Urinary bladder (tissue), 3 donors: ENCODE measurements at regions not wholly inside any gene's neighbourhood (a gene's known extent, or its start where the extent isn't known, plus 50 kb on each side); places are given as distances from the start of the nearest gene placed in this dataset.

Source experiments
- DNase-seq: peaks from one replicate; pipeline ENCODE4 v3.0.0-alpha.2; 2015; ENCODE audit errors: extremely low spot score
- H3K27ac ChIP-seq: one replicate; pipeline ENCODE4 v1.5.1; 2013; ENCODE audit warnings: low read depth, mild to moderate bottlenecking, moderate library complexity
- H3K36me3 ChIP-seq: one replicate; pipeline ENCODE4 v1.6.1; 2013; ENCODE audit warnings: mild to moderate bottlenecking, moderate library complexity; ENCODE audit not compliant: insufficient read depth
- H3K4me1 ChIP-seq: one replicate; pipeline ENCODE4 v1.6.1; 2013; ENCODE audit warnings: mild to moderate bottlenecking, moderate library complexity; ENCODE audit not compliant: insufficient read depth
- H3K4me3 ChIP-seq: one replicate; pipeline ENCODE4 v1.5.1; 2013; ENCODE audit warnings: low read depth, low read length
- WGBS: extraction: QIAGEN DNeasy Blood & Tissue Kit; methylation state at CpG from one replicate; pipeline ENCODE4 v1.1.7; 2013; 5-methylcytosine and 5-hydroxymethylcytosine counted together
- donor health status: healthy with polysubstance abuse.
- donor health status: healthy.

GRCh38 chr1:30648408-30649000 lies 74.9 kb downstream of the MATN1 start:
- H3K4me3 ChIP-seq: no peak overlapping the region
- no peak for DNase-seq
- H3K36me3 ChIP-seq: no peaks in the 10 kb centered on the region
- H3K4me1 ChIP-seq: no peaks in the 10 kb centered on the region
- H3K27ac ChIP-seq: no peak overlapping the region
- WGBS: 58% methylated on average over 9 of the region's 9 CpGs

GRCh38 chr1:30645807-30646206 lies 77.6 kb downstream of the MATN1 start:
- no peak overlapping the region for H3K4me3 ChIP-seq
- H3K27ac ChIP-seq: no peak overlapping the region
- H3K4me1 ChIP-seq: no peaks in the 10 kb centered on the region
- DNase-seq: no peak
- WGBS: 67% methylated on average over 3 of the region's 3 CpGs
- H3K36me3 ChIP-seq: no peaks in the 10 kb centered on the region

- Histone ChIP-seq H3K36me3 (no peaks in the 10 kb centered on the region), H3K27ac (no peak overlapping the region), H3K4me1 (no peaks in the 10 kb centered on the region), H3K4me3 (no peak overlapping the region)
- WGBS: 71% methylated on average over 22 of the region's 22 CpGs
- no peak for DNase-seq
Measured at GRCh38 chr1:30642391-30643120, 80.8 kb downstream of the MATN1 start.

GRCh38 chr1:30641572-30642353 lies 81.6 kb downstream of the MATN1 start:
- WGBS: 64% methylated on average over 13 of the region's 13 CpGs
- no peak overlapping the region for H3K4me3 ChIP-seq
- no peaks in the 10 kb centered on the region for H3K4me1 ChIP-seq
- no peaks in the 10 kb centered on the region for H3K36me3 ChIP-seq
- DNase-seq: no peak
- no peak overlapping the region for H3K27ac ChIP-seq

- DNase-seq: no peak
- 58% methylated on average over 13 of the region's 13 CpGs for WGBS
- H3K27ac ChIP-seq: no peak overlapping the region
- H3K4me1 ChIP-seq: no peaks in the 10 kb centered on the region
- H3K36me3 ChIP-seq: no peaks in the 10 kb centered on the region
- H3K4me3 ChIP-seq: no peak overlapping the region
Measured at GRCh38 chr1:30639881-30640452, 83.4 kb downstream of the MATN1 start.

- no peak for DNase-seq
- Histone ChIP-seq H3K27ac (no peak overlapping the region), H3K4me1 (no peaks in the 10 kb centered on the region), H3K36me3 (no peaks in the 10 kb centered on the region), H3K4me3 (no peak overlapping the region)
- 86% methylated on average over 5 of the region's 5 CpGs for WGBS
Measured at GRCh38 chr1:30638811-30639210, 84.6 kb downstream of the MATN1 start.

GRCh38 chr1:30638086-30638485 lies 85.3 kb downstream of the MATN1 start:
- DNase-seq: no peak
- Histone ChIP-seq H3K36me3 (no peaks in the 10 kb centered on the region), H3K4me1 (no peaks in the 10 kb centered on the region), H3K4me3 (no peak overlapping the region), H3K27ac (no peak overlapping the region)
- 86% methylated on average over 4 of the region's 4 CpGs for WGBS

- Histone ChIP-seq H3K4me3 (no peak overlapping the region), H3K4me1 (no peaks in the 10 kb centered on the region), H3K27ac (no peak overlapping the region), H3K36me3 (no peaks in the 10 kb centered on the region)
- 57% methylated on average over 12 of the region's 12 CpGs for WGBS
- DNase-seq: no peak
Measured at GRCh38 chr1:30637183-30637980, 86.0 kb downstream of the MATN1 start.

GRCh38 chr1:30636621-30637020 lies 86.8 kb downstream of the MATN1 start:
- H3K4me3 ChIP-seq: no peak overlapping the region
- no peaks in the 10 kb centered on the region for H3K36me3 ChIP-seq
- no peak for DNase-seq
- no peaks in the 10 kb centered on the region for H3K4me1 ChIP-seq
- WGBS: 86% methylated on average over 5 of the region's 5 CpGs
- no peak overlapping the region for H3K27ac ChIP-seq

GRCh38 chr1:30635391-30635975 lies 87.9 kb downstream of the MATN1 start:
- no peak overlapping the region for H3K4me3 ChIP-seq
- H3K4me1 ChIP-seq: no peaks in the 10 kb centered on the region
- H3K36me3 ChIP-seq: no peaks in the 10 kb centered on the region
- no peak overlapping the region for H3K27ac ChIP-seq
- no peak for DNase-seq
- WGBS: 58% methylated on average over 8 of the region's 8 CpGs

GRCh38 chr1:30634507-30634906 lies 88.9 kb downstream of the MATN1 start:
- Histone ChIP-seq H3K4me3 (no peak overlapping the region), H3K36me3 (no peaks in the 10 kb centered on the region), H3K4me1 (no peaks in the 10 kb centered on the region), H3K27ac (no peak overlapping the region)
- DNase-seq: no peak
- WGBS: 90% methylated on average over 5 of the region's 5 CpGs

- H3K27ac ChIP-seq: no peak overlapping the region
- no peak for DNase-seq
Measured at GRCh38 chr1:30633294-30633693, 90.1 kb downstream of the MATN1 start.

GRCh38 chr1:30632481-30632880 lies 90.9 kb downstream of the MATN1 start:
- no peaks in the 10 kb centered on the region for H3K4me1 ChIP-seq
- 73% methylated on average over 7 of the region's 7 CpGs for whole genome bisulfite sequencing
- no peak for DNase-seq

More at GRCh38 chr1:30633294-30633693, 90.1 kb downstream of the MATN1 start:
- no peaks in the 10 kb centered on the region for H3K36me3 ChIP-seq
- H3K4me1 ChIP-seq: no peaks in the 10 kb centered on the region
- H3K4me3 ChIP-seq: no peak overlapping the region
- 93% methylated on average over 4 of the region's 4 CpGs for WGBS

More at GRCh38 chr1:30632481-30632880, 90.9 kb downstream of the MATN1 start:
- Histone ChIP-seq H3K4me3 (no peak overlapping the region), H3K36me3 (no peaks in the 10 kb centered on the region), H3K27ac (no peak overlapping the region)
